K562 (cell line): ENCODE measurements at regions not wholly inside any gene's neighbourhood (a gene's known extent, or its start where the extent isn't known, plus 50 kb on each side); places are given as distances from the start of the nearest gene placed in this dataset.

Experiments used
- ATAC-seq: fragments of 200-7000 bp; cut with Tn5 transposase; 3 replicates; pipeline ENCODE4 v1.9.1; 2020; ENCODE audit warnings: moderate library complexity
- BruUV-seq: library from RNA; stranded (reverse); fragments of 400-500 nt; replicated peaks from 2 replicates; lab custom pipeline; 2021; lab: Mats Ljungman, UMichigan
- CTCF ChIA-PET: fragments of 300-600 bp; formaldehyde crosslinking; extraction: SDS; loops from one replicate; lab custom pipeline; 2021; ENCODE audit warnings: low intra/inter-chr PET ratio; lab: Yijun Ruan, JAX
- POLR2A ChIA-PET: fragments of 300-600, 350-650 bp; sonication (Branson Sonifier 250); formaldehyde crosslinking; extraction: SDS; loops from one replicate; lab custom pipeline; 2021; ENCODE audit warnings: antibody characterized with exemption, inconsistent platforms; lab: Yijun Ruan, JAX
- DNase-seq, 4 experiments: peaks; one replicate each; pipeline versions ENCODE4 v3.0.0 to v3.0.0-alpha.2; 2011 to 2018; ENCODE audit warnings: low spot score in 3 of 4, mixed read lengths in 3 of 4; ENCODE audit errors: extremely low read depth in 1 of 4
- FAIRE-seq: peaks from 2 replicates; lab custom pipeline; 2011; peaks lifted over from hg19 to GRCh38; lab: Jason Lieb, UNC
- H2AFZ ChIP-seq: 2 replicates; pipeline ENCODE4 v1.6.0; 2011; ENCODE audit warnings: low read depth, low read length, control low read depth, inconsistent platforms
- H3K27ac ChIP-seq: fragments of 200-600 bp; 3 replicates; pipeline ENCODE4 v1.8.0; 2011; ENCODE audit warnings: low read depth, mild to moderate bottlenecking, control low read depth, inconsistent platforms, low read length, moderate library complexity, mixed read lengths; ENCODE audit errors: extremely low read depth
- H3K27me3 ChIP-seq, 2 experiments: fragments of 300-600 bp in 1 of 2; 2 replicates in 1 of 2; 3 replicates in 1 of 2; pipeline versions ENCODE4 v1.6.0 to v1.8.0; 2011; ENCODE audit warnings: inconsistent platforms in 2 of 2, low read length in 2 of 2, mild to moderate bottlenecking in 1 of 2, mixed read lengths in 1 of 2, moderate library complexity in 1 of 2; ENCODE audit not compliant: control insufficient read depth in 2 of 2, insufficient read depth in 2 of 2
- H3K36me3 ChIP-seq: fragments of 300-600 bp; 3 replicates; pipeline ENCODE4 v1.8.0; 2011; ENCODE audit warnings: mild to moderate bottlenecking, low read length, inconsistent platforms; ENCODE audit not compliant: control insufficient read depth, insufficient read depth
- H3K4me1 ChIP-seq, 2 experiments: fragments of 200-600 bp in 1 of 2; replicated peaks in 1 of 2; 2 replicates in 1 of 2; 3 replicates in 1 of 2; pipeline versions ENCODE4 v1.5.1 to v1.8.0; 2011; ENCODE audit warnings: inconsistent platforms in 2 of 2, low read length in 2 of 2, mild to moderate bottlenecking in 1 of 2, mixed read lengths in 1 of 2, moderate library complexity in 1 of 2; ENCODE audit not compliant: control insufficient read depth in 2 of 2, insufficient read depth in 2 of 2
- H3K4me2 ChIP-seq: 2 replicates; pipeline ENCODE4 v1.6.1; 2011; ENCODE audit warnings: low read length, control low read depth, inconsistent platforms, mixed read lengths; ENCODE audit not compliant: insufficient read depth
- H3K4me3 ChIP-seq: fragments of 200-600 bp; sonication (generic), shearing (Covaris generic); 2 replicates; pipeline ENCODE4 v1.5.1; 2016; ENCODE audit warnings: control low read depth, inconsistent platforms
- H3K79me2 ChIP-seq: fragments of 200-600 bp; 3 replicates; pipeline ENCODE4 v1.8.0; 2011; ENCODE audit warnings: low read length, inconsistent platforms; ENCODE audit not compliant: control insufficient read depth, insufficient read depth
- H3K9ac ChIP-seq, 2 experiments: 2 replicates each; pipeline versions ENCODE4 v1.6.0 to v1.6.1; 2011; ENCODE audit warnings: low read depth in 2 of 2, low read length in 2 of 2, control low read depth in 1 of 2, inconsistent platforms in 1 of 2, mild to moderate bottlenecking in 1 of 2, mixed read lengths in 1 of 2; ENCODE audit not compliant: insufficient read depth in 1 of 2
- H3K9me1 ChIP-seq: one replicate; pipeline ENCODE4 v1.6.0; 2011; ENCODE audit warnings: inconsistent platforms, mild to moderate bottlenecking, low read length, moderate library complexity; ENCODE audit not compliant: control insufficient read depth, insufficient read depth
- H3K9me3 ChIP-seq: replicated peaks from 2 replicates; pipeline ENCODE4 v1.5.1; 2011; ENCODE audit warnings: low read depth, low read length, inconsistent platforms; ENCODE audit not compliant: control insufficient read depth, insufficient read depth
- H4K20me1 ChIP-seq: replicated peaks from 2 replicates; pipeline ENCODE4 v1.6.1; 2011; ENCODE audit warnings: low read length, inconsistent platforms, mixed read lengths; ENCODE audit not compliant: control insufficient read depth, insufficient read depth
- ATF3 ChIP-seq, 2 experiments: fragments of 450-650 bp in 1 of 2; sonication (generic) in 1 of 2; formaldehyde crosslinking in 1 of 2; IDR thresholded peaks in 1 of 2; conservative IDR thresholded peaks in 1 of 2; 2 replicates each; pipeline versions ENCODE4 v1.6.1 to v1.8.1; 2016 to 2023; ENCODE audit warnings: mild to moderate bottlenecking in 2 of 2, moderate library complexity in 2 of 2, inconsistent platforms in 1 of 2, missing genetic modification reagents in 1 of 2
- CEBPG ChIP-seq, 3 experiments: fragments of 200-800 bp in 1 of 3; sonication (Bioruptor generic) in 1 of 3; sonication (generic) in 1 of 3; formaldehyde crosslinking in 1 of 3; IDR thresholded peaks in 2 of 3; conservative IDR thresholded peaks in 1 of 3; 2 replicates each; pipeline versions ENCODE4 v1.6.1 to v1.8.0; 2016 to 2022; ENCODE audit warnings: missing compliant biosample characterization in 2 of 3, missing genetic modification characterization in 2 of 3, mild to moderate bottlenecking in 1 of 3, missing genetic modification reagents in 1 of 3
- CHD1 ChIP-seq: fragments of 200-600 bp; sonication (generic); IDR thresholded peaks from one replicate; pipeline ENCODE4 v1.6.1; 2012; ENCODE audit warnings: mild to moderate bottlenecking, moderate library complexity, low read length, inconsistent platforms
- DACH1 ChIP-seq: fragments of 450-650 bp; IDR thresholded peaks from 2 replicates; pipeline ENCODE4 v1.6.1; 2018; ENCODE audit not compliant: partially characterized antibody
- ETV1 ChIP-seq: fragments of 450-650 bp; conservative IDR thresholded peaks from 2 replicates; pipeline ENCODE4 v1.6.1; 2016; ENCODE audit warnings: missing genetic modification characterization, control low read depth, low read depth, missing compliant biosample characterization
- IRF9 ChIP-seq: fragments of 450-650 bp; IDR thresholded peaks from 2 replicates; pipeline ENCODE4 v1.6.1; 2016; ENCODE audit warnings: missing biosample characterization, missing genetic modification characterization
- L3MBTL2 ChIP-seq: fragments of 450-650 bp; IDR thresholded peaks from 2 replicates; pipeline ENCODE4 v1.6.1; 2016; ENCODE audit warnings: mild to moderate bottlenecking, moderate library complexity
- MYBL2 ChIP-seq, 2 experiments: fragments of 450-650 bp in 1 of 2; sonication (generic) in 1 of 2; formaldehyde crosslinking in 1 of 2; IDR thresholded peaks; 2 replicates each; pipeline versions ENCODE4 v1.6.1 to v1.8.1; 2017 to 2022; ENCODE audit warnings: borderline replicate concordance in 1 of 2, inconsistent platforms in 1 of 2, low read depth in 1 of 2, mild to moderate bottlenecking in 1 of 2, missing genetic modification reagents in 1 of 2, moderate library complexity in 1 of 2
- RBBP5 ChIP-seq: fragments of 200-600 bp; sonication (generic); IDR thresholded peaks from 2 replicates; pipeline ENCODE4 v1.6.1; 2012; ENCODE audit warnings: borderline replicate concordance, mild to moderate bottlenecking, low read length, control low read depth, inconsistent platforms; ENCODE audit not compliant: insufficient read depth, poor library complexity, severe bottlenecking
- SOX6 ChIP-seq: fragments of 450-650 bp; IDR thresholded peaks from 2 replicates; pipeline ENCODE4 v1.6.1; 2014; ENCODE audit warnings: mild to moderate bottlenecking
- TRIM24 ChIP-seq, 2 experiments: fragments of 450-650 bp; IDR thresholded peaks; 2 replicates each; pipeline ENCODE4 v1.6.1; 2016
- ZBTB1 ChIP-seq: sonication (generic); formaldehyde crosslinking; IDR thresholded peaks from 2 replicates; pipeline ENCODE4 v1.8.1; 2023; ENCODE audit warnings: missing genetic modification reagents, low read depth, mild to moderate bottlenecking, borderline replicate concordance
- ZFX ChIP-seq: sonication (generic); formaldehyde crosslinking; IDR thresholded peaks from 2 replicates; pipeline ENCODE4 v1.8.0; 2022; ENCODE audit warnings: mild to moderate bottlenecking, missing genetic modification reagents, moderate library complexity
- ZNF354B ChIP-seq: fragments of 250-450 bp; sonication (Bioruptor Pico); IDR thresholded peaks from 2 replicates; pipeline ENCODE4 v1.4.0; 2020
- ZNF644 ChIP-seq: fragments of 200-800 bp; sonication (Bioruptor generic); IDR thresholded peaks from 2 replicates; pipeline ENCODE4 v1.6.1; 2016; ENCODE audit warnings: low read depth, missing genetic modification characterization, missing compliant biosample characterization
- WGBS: fragments of 100-300 bp; shearing (Covaris generic); methylation state at CpG from one replicate; pipeline ENCODE4 v1.1.6; 2016; ENCODE audit warnings: low coverage, mixed read lengths; ENCODE audit not compliant: insufficient coverage; ENCODE audit errors: missing lambda C conversion rate; 5-methylcytosine and 5-hydroxymethylcytosine counted together
- in situ Hi-C: fragments of 300-500 bp; cut with MboI; formaldehyde crosslinking; loops from 4 replicates; pipeline ENCODE4 v1.15.0; 2018; ENCODE audit warnings: inconsistent platforms, mixed read lengths
- intact Hi-C: fragments of 100-400 bp; cut with micrococcal nuclease; formaldehyde crosslinking; loops from 2 replicates; pipeline ENCODE4 v1.14.2; 2022
- TF ChIP-seq, protein P1 (sequence below): fragments of 450-650 bp; formaldehyde crosslinking; IDR thresholded peaks from 2 replicates; pipeline ENCODE4 v1.4.0; 2022; ENCODE audit warnings: mild to moderate bottlenecking, moderate library complexity

- TF ChIP-seq L3MBTL2 = 0 out of 2 replicates have a peak, but pooled peaks have one; percentile 12
- TF ChIP-seq, all 486 proteins: peak for 16
Observed at GRCh38 chr6:14724549-14724948, 521.3 kb upstream of the JARID2 start (continued).

DNA sequence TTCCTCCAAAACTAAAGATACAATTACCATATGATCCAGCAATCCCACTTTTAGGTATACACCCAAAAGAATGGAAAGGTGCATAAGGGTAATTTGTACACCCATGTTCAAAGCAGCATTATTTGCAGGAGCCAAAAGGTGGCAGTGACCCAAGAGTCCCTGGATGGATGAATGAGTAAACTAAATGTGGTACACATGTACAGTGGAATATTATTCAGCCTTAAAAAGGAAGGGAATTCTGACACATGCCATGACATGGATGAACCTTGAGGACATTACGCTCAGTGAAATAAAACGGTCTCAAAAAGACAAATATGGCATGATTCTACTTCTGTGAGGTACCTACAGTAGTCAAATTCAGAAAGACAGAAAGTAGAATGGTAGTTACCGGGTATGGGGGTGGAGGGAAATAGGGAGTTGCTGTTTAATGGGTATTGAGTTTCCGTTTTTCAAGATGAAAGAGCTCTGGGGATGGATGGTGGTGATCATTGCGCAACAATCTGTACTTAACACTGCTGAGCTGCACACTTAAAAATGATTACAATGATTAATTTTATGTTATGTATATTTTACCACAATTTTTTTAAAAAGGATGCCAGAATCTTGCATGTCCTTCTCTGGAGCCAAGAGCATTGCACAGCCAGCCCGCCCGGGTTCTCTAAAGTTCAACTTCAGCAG is 518.9 kb upstream of the JARID2 start:
- Histone ChIP-seq H3K79me2 (no peaks in the 10 kb centered on the region), H3K9me1 (no peaks in the 10 kb centered on the region), H3K36me3 (no peaks in the 10 kb centered on the region), H2AFZ (no peak overlapping the region), H3K27me3 (no peaks in the 10 kb centered on the region), H3K27ac (no peak overlapping the region; the same call in 1 of the 3 replicates), H3K9me3 (0 out of 2 replicates have a peak, but pooled peaks cover 2% of the 10 kb centered on the region), H3K4me3 (no peak overlapping the region), H4K20me1 (no peaks in the 10 kb centered on the region), H3K4me1 (peaks cover 14 to 48% of the 10 kb centered on the region in 2 experiments), H3K4me2 (no peak overlapping the region), H3K9ac (no peak overlapping the region)
- DNase-seq (no peak), ATAC-seq (no peak), FAIRE-seq (no peak)
- WGBS = 88% methylated on average over 7 of the region's 7 CpGs
- intact Hi-C loops (loop anchor here (10.0 kb wide), 1 partner anchor 518 kb away; the partner anchor contains the start of gene JARID2), in situ Hi-C loops (no loop called here)
- ChIA-PET POLR2A (interaction anchor here (0.6 to 1.1 kb wide), 3 partner anchors 12 to 60 kb away, joined by 3 to 5 read pairs (median 3); no protein-coding TSS in a partner anchor), CTCF (no interaction called here)
- BruUV-seq = no TSS peak
- TF ChIP-seq SOX6 (no peak), IRF9 (tag) (peak; percentile 92), RBBP5 (no peak), TRIM24 (IDR thresholded peaks at IDR 0.05) (peak; percentile 52 to 58; a peak in 2 of 4 replicates), CEBPG (CRISPR knock-in tag; IDR thresholded peaks at IDR 0.05) (peak; percentile 90), CEBPG (tag; conservative IDR thresholded peaks at IDR 0.05 in 1 of 2, IDR thresholded peaks at IDR 0.05 in 1 of 2) (peak; percentile 96 to 100), ZNF354B (no peak), MYBL2 (IDR thresholded peaks at IDR 0.05; ENCODE audit: low read depth) (no peak), MYBL2 (CRISPR knock-in tag; IDR thresholded peaks at IDR 0.05; ENCODE audit: borderline replicate concordance) (no peak), ATF3 (IDR thresholded peaks at IDR 0.05) (peak; percentile 42; the same call in 1 of the 2 replicates), ATF3 (CRISPR knock-in tag; conservative IDR thresholded peaks at IDR 0.05) (no peak), ZNF644 (tag) (no peak), ZFX (CRISPR knock-in tag) (0 out of 2 replicates have a peak, but pooled peaks have one; percentile 6), DACH1 (peak; percentile 43), ZBTB1 (no peak), CHD1 (no peak), ETV1 (tag) (no peak)
- TF ChIP-seq, protein P1, sequence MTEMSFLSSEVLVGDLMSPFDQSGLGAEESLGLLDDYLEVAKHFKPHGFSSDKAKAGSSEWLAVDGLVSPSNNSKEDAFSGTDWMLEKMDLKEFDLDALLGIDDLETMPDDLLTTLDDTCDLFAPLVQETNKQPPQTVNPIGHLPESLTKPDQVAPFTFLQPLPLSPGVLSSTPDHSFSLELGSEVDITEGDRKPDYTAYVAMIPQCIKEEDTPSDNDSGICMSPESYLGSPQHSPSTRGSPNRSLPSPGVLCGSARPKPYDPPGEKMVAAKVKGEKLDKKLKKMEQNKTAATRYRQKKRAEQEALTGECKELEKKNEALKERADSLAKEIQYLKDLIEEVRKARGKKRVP (CRISPR knock-in tag) = no peak
